ENCODE measurements at regions not wholly inside any gene's neighbourhood (a gene's known extent, or its start where the extent isn't known, plus 50 kb on each side); places are given as distances from the start of the nearest gene placed in this dataset.
"Not testable (repeated sequence)": the region's sequence is repeated elsewhere in the genome, so short reads cannot be mapped to it uniquely, and the experiment has no call there.

GRCh38 chr14:25322784-25323183 is 272.8 kb upstream of the STXBP6 start:
- no peak for DNase-seq (ENCODE audit: low read depth)

GRCh38 chr14:25316007-25316406 is 266.1 kb upstream of the STXBP6 start:
- not testable (repeated sequence) for DNase-seq (ENCODE audit: low read depth)

- DNase-seq (ENCODE audit: low read depth), result no peak
These were observed 258.3 kb upstream of the STXBP6 start for GRCh38 chr14:25308244-25308643.

GRCh38 chr14:25303934-25304333 is 254.0 kb upstream of the STXBP6 start:
- no peak for DNase-seq (ENCODE audit: low read depth)

- no peak for DNase-seq (ENCODE audit: low read depth)
These were observed 248.3 kb upstream of the STXBP6 start for GRCh38 chr14:25298238-25298637.

GRCh38 chr14:25290154-25290553 is 240.2 kb upstream of the STXBP6 start:
- not testable (repeated sequence) for DNase-seq (ENCODE audit: low read depth)

- DNase-seq (ENCODE audit: low read depth), result no peak
These were observed 224.6 kb upstream of the STXBP6 start for GRCh38 chr14:25274529-25274928.

- DNase-seq (ENCODE audit: low read depth), result no peak
These were observed 217.2 kb upstream of the STXBP6 start for GRCh38 chr14:25267186-25267585.

- DNase-seq (ENCODE audit: low read depth), result no peak
These were observed 209.5 kb upstream of the STXBP6 start for GRCh38 chr14:25259470-25259869.

- no peak for DNase-seq (ENCODE audit: low read depth)
These were observed 202.8 kb upstream of the STXBP6 start for GRCh38 chr14:25252793-25253192.

GRCh38 chr14:25250516-25250915 is 200.6 kb upstream of the STXBP6 start:
- no peak for DNase-seq (ENCODE audit: low read depth)

- no peak for DNase-seq (ENCODE audit: low read depth)
These were observed 197.7 kb upstream of the STXBP6 start for GRCh38 chr14:25247609-25248008.

GRCh38 chr14:25246751-25247150 is 196.8 kb upstream of the STXBP6 start:
- no peak for DNase-seq (ENCODE audit: low read depth)

- no peak for DNase-seq (ENCODE audit: low read depth)
These were observed 189.2 kb upstream of the STXBP6 start for GRCh38 chr14:25239170-25239569.

- DNase-seq (ENCODE audit: low read depth), result no peak
These were observed 187.9 kb upstream of the STXBP6 start for GRCh38 chr14:25237845-25238244.

GRCh38 chr14:25233613-25234012 is 183.7 kb upstream of the STXBP6 start:
- no peak for DNase-seq (ENCODE audit: low read depth)

GRCh38 chr14:25231004-25231403 is 181.1 kb upstream of the STXBP6 start:
- DNase-seq (ENCODE audit: low read depth), result no peak

- no peak for DNase-seq (ENCODE audit: low read depth)
These were observed 176.3 kb upstream of the STXBP6 start for GRCh38 chr14:25226214-25226613.

- DNase-seq (ENCODE audit: low read depth), result no peak
These were observed 172.3 kb upstream of the STXBP6 start for GRCh38 chr14:25222256-25222655.

GRCh38 chr14:25220514-25220913 is 170.6 kb upstream of the STXBP6 start:
- DNase-seq (ENCODE audit: low read depth), result no peak

- no peak for DNase-seq (ENCODE audit: low read depth)
These were observed 165.7 kb upstream of the STXBP6 start for GRCh38 chr14:25215607-25216006.

GRCh38 chr14:25197885-25198284 is 147.9 kb upstream of the STXBP6 start:
- no peak for DNase-seq (ENCODE audit: low read depth)

GRCh38 chr14:25180221-25180620 is 130.3 kb upstream of the STXBP6 start:
- no peak for DNase-seq (ENCODE audit: low read depth)

- DNase-seq (ENCODE audit: low read depth), result no peak
These were observed 128.3 kb upstream of the STXBP6 start for GRCh38 chr14:25178255-25178654.

Measured in stimulated activated CD8-positive, alpha-beta memory T cell treated with anti-CD3 and anti-CD28 coated beads, Interleukin-7, amount 100 ng/mL, for 24 hours (primary cell).